ACHN (cell line): ENCODE measurements at regions not wholly inside any gene's neighbourhood (a gene's known extent, or its start where the extent isn't known, plus 50 kb on each side); places are given as distances from the start of the nearest gene placed in this dataset.

Experiments
- DNase-seq: peaks from one replicate; pipeline ENCODE4 v3.0.0-alpha.2; 2015
- in situ Hi-C: cut with HindIII; loops from 2 replicates; pipeline ENCODE4 v1.10.0; 2017; ENCODE audit warnings: low sequenced_read_pairs, low pct_ligation_motif_present, low pct_unique_long_range_greater_than_20kb

GRCh38 chr4:151991884-151992167 lies 231.0 kb upstream of the GATB start:
- DNase-seq = no peak
- in situ Hi-C loops = no loop called here

GRCh38 chr4:151991001-151991883 lies 230.4 kb upstream of the GATB start:
- in situ Hi-C loops = no loop called here
- DNase-seq = no peak

DNA sequence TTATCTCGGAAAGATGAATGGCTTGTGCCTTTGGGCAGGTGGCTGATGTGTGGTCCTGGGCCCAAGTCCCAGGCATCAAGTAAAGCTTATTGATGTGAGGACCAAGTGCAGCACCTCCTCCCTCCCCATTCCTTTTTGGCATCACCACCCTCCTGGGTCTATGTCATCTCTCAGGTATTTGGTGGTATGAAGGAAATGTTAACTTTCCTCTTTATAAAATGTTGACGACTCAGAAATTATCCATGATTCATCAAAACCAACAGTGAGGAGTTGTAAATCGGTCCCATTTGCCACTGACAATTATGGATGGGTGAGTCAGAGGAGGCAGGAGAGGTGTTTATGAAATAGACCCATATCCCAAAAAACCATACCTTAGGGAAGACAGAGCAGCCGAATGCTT lies 229.4 kb upstream of the GATB start:
- in situ Hi-C loops = no loop called here
- no peak for DNase-seq

GRCh38 chr4:151988591-151988990 lies 227.8 kb upstream of the GATB start:
- DNase-seq = no peak
- in situ Hi-C loops = no loop called here

GRCh38 chr4:151987606-151988005 lies 226.8 kb upstream of the GATB start:
- in situ Hi-C loops = no loop called here
- DNase-seq = no peak

DNA sequence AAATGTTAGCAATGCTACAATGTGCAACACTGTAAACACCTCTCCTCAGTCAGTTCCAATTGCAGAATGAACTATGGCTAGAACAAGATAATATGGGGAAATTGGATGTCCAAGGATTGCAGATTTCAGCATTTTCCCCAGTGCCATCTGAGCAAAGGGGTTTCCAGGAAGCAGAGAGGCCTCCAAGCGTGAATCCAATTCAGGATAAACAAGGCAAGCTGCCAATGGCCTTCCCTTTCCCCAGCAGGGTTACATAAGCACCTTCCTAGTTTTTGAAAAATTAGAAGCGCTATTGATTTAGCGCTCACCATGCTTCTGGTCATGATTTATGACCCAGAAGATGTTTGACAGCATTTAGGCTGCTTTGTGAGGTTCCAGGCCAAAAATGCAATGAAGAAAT lies 223.0 kb upstream of the GATB start:
- DNase-seq = no peak
- in situ Hi-C loops = no loop called here

DNA sequence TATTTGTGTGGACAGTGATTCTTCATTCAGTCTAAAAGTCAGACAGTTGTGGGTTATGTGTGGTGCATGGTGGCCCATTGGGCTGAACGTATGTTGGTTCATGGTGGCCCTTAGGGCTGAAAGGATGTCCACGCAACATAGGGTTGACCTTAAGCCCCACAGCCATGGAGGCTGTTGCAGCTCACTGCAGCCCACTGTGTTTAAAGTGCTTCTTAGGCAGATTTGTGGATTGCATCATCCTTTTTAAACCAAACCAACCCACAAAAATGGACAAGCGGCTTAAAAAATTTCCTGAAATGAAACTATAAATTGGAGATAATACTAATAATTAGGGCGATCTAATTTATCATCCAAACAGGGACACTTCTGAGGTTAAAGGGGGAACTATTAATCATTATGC lies 219.0 kb upstream of the GATB start:
- in situ Hi-C loops = no loop called here
- DNase-seq = no peak

DNA sequence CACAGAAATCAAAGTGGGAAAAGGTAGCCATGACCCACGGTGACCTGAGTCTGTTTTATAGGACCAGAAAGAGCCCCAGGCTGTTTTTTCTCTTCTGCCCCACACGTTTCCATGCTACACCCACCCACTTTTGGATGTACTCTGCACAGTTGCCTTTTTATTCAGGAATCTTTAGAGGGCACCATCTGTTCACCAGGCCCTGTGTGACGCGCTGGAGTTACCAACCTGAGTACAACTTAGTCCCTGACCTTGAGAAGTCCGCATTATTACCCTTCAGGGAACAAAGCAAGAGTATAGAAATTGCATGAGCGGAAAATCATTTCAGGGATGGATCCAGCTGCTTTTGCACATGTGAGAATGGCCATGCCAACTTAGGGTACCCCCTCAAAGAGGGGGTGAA lies 207.8 kb upstream of the GATB start:
- no peak for DNase-seq
- in situ Hi-C loops = no loop called here

DNA sequence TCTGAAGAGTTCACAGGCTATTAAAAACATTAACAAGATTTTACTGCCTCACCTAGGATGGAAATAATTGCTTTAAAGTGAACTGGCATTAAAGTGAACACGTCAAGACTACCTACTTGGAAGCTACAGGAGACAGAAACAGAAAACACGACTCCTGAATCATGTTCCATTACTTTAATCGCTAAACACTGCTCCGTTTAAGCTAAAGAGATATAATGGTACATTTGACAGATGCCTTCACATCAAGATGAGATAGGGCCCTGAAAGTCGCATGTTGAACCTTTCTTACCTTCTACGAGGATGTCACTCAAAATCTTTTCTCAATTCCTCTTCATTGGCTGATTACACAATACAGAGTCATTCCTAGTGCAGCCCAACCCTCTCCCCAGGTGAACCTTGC lies 206.3 kb upstream of the GATB start:
- in situ Hi-C loops = no loop called here

GRCh38 chr4:151962138-151962823 lies 201.5 kb upstream of the GATB start:
- DNase-seq = no peak
- in situ Hi-C loops = no loop called here

More for the DNA sequence above, 206.3 kb upstream of the GATB start:
- DNase-seq = no peak

DNA sequence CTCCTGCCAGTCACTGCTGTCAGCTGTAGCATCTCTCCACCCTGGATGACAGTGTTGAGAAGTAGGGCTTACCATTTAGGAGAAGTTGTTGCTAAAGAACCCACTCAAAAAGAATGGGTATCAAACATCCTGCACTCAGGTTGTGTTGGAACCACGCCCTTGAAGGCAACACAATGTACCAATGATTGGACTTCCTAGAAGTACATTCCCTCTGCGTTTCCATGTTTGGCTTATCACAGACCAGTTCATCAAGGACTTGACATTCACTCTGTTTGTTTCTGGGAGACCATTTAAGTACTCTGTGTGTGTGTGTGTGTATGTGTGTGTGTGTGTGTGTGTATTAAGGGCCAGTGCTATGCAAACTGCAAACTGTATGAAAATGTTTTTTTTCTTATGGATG lies 200.6 kb upstream of the GATB start:
- in situ Hi-C loops = no loop called here
- DNase-seq = no peak

DNA sequence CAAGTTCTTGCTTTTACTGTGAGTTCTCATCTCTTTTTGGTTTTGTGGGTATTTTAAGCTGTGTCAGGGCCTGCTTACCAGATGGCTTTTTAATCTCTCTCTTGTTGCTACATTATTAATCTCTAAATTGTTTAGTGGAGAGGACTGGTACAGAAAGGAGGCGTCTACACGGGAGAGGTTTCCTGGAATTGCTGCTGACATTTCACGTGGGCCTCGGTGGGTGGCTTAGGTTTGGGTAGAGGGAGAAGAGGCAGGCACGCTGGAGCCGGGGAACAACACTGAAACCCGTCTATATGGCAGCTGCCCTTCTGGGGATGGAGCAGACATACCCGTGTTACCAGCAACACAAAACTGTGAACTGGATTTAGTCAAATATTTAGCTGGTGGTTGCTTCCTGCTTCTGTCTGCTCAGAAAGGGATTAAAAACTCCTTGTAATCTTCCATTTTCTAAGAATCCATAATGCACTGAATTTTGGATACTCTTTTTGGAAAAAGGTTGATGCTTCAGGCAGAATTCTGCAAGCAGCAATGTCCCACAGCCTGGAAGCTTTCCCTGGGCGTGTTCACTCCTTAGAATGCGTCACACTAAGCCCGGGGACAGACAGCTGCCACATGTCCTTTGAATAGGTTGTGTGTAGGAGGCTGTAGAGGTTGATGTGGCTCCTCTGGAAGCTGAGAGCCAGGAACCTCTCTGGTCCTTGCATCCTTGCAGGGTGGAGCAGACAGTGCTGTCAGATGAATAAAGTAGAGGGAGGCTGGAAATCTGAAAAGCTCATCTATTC lies 199.8 kb upstream of the GATB start:
- in situ Hi-C loops = no loop called here
- no peak for DNase-seq

DNA sequence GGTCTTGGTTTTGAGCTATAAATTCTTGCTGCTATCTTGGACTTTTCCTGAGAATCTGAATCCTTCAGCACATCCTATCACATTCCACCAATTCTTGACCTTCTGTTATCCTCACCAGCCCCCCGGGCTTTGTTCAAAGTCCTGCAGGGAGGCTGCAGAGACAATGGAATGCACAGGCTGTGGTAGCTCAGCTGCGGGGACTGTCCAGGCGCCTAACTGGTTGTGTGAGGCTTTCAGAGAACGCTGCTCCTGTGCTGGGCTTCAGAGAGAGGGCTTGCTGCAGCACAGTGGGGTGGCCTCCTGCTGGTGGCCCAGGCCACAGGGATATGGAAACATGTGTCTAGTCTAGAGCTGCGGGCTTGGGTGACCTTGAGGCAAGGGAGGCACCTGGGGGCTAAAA lies 196.3 kb upstream of the GATB start:
- in situ Hi-C loops = no loop called here
- DNase-seq = no peak

- no peak for DNase-seq
- in situ Hi-C loops = no loop called here
These were observed 195.0 kb upstream of the GATB start for GRCh38 chr4:151955721-151956380.

DNA sequence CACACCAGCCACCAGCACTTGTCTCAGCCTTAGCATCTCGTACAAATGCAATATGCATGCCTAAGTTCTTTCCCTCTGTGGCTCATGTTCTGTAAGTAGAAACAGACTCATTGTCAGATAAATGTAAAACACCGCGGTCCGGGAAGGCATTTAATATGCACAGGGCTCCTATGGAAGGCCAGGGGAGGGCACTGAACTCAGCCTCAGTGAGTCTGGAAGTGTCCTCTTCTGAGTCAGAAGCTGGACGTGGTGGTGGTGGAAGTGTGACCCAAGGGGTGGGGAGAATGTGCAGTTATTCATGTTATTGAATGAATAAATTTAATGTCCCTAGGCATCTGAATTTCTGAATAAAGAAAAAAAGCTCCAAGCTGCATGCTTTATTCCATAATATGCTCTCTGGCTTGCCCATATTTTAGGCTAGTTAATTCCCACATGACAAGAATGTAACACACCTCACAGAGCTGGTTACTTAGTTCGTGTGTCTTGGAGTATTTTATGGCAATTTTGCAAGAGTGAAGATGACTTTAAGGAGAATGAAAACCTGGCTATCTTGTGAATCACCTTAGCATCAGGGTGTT lies 193.1 kb upstream of the GATB start:
- DNase-seq = no peak
- in situ Hi-C loops = no loop called here

- no peak for DNase-seq
- in situ Hi-C loops = no loop called here
These were observed 192.5 kb upstream of the GATB start for GRCh38 chr4:151953312-151953711.

- no peak for DNase-seq
- in situ Hi-C loops = no loop called here
These were observed 192.0 kb upstream of the GATB start for GRCh38 chr4:151952711-151953254.

DNA sequence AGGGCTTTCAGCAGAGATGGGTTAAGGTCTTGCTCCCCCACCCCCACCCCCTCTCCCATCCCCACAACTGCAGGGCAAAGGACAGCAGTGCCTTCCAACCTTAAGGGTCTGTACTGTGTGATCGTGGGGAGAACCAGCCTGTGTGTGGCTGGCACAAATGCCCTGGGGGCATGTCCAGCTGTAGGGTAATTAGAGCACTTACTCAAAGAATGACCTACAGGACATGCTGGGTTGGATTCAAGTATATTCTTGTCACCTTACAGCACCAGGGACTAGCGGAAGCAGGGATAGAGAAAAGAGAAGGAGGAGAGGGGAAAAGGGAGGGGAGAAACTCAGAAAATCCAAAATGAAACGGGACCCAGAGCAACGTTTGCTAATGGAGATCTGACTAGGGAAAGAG lies 191.3 kb upstream of the GATB start:
- no peak for DNase-seq
- in situ Hi-C loops = no loop called here

DNA sequence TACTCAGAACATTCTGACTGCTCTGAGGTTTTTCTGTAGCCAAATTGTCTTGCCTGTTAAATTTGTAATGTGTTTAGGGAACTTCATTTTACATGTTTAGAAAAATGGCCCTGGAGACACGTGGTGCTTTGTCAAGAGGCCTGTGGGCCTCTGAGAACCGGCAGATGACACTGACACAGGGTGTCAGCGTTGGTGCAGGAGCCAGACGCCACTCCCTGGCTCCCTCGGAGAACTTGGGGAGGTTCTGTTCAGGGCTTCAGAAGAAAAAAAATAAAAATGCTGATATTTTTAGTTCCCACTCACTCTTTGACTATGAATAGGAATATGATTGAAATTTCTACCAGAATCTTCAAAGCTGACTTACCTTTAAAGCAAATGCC lies 190.9 kb upstream of the GATB start:
- no peak for DNase-seq
- in situ Hi-C loops = no loop called here
